ENCODE measurements at regions not wholly inside any gene's neighbourhood (a gene's known extent, or its start where the extent isn't known, plus 50 kb on each side); places are given as distances from the start of the nearest gene placed in this dataset.
"Not testable (repeated sequence)": the region's sequence is repeated elsewhere in the genome, so short reads cannot be mapped to it uniquely, and the experiment has no call there.

- intact Hi-C loops (cut with micrococcal nuclease; ENCODE audit: unreplicated experiment), result no loop called here
- Histone ChIP-seq H3K9me3 (ENCODE audit: low read depth, low read length, poor library complexity, severe bottlenecking) (no peaks in the 10 kb centered on the region), H3K27me3 (replicated peaks; ENCODE audit: insufficient read depth, low read depth, low read length, poor library complexity) (no peaks in the 10 kb centered on the region), H3K4me1 (ENCODE audit: insufficient read depth, low read length, poor library complexity, severe bottlenecking) (peaks cover 53% of the 10 kb centered on the region), H3K4me3 (ENCODE audit: low read depth, low read length, poor library complexity, severe bottlenecking) (no peak overlapping the region), H3K27ac (ENCODE audit: low read depth, low read length, poor library complexity, severe bottlenecking) (peak overlapping the region; percentile 35), H3K36me3 (ENCODE audit: insufficient read depth, low read length, poor library complexity, severe bottlenecking) (no peaks in the 10 kb centered on the region)
- POLR2A ChIA-PET (ENCODE audit: low non-redundant PET), result no interaction called here
- no TSS peak for BruUV-seq (replicated peaks)
- TF ChIP-seq CTCF (conservative IDR thresholded peaks at IDR 0.05; ENCODE audit: low read depth, low read length), result no peak
- TF ChIP-seq EZH2 (IDR thresholded peaks at IDR 0.05; ENCODE audit: borderline replicate concordance, low read depth, low read length, poor library complexity, severe bottlenecking), result no peak
- CTCF ChIA-PET, result no interaction called here
- DNase-seq (ENCODE audit: low spot score), result no peak
Measured at GRCh38 chr3:177337541-177338331, 140.5 kb upstream of the TBL1XR1 start.

GRCh38 chr3:177338697-177339219 is 141.5 kb upstream of the TBL1XR1 start:
- no peaks in the 10 kb centered on the region for H3K9me3 ChIP-seq (ENCODE audit: low read depth, low read length, poor library complexity, severe bottlenecking)
- ChIA-PET CTCF (no interaction called here), POLR2A (ENCODE audit: low non-redundant PET) (no interaction called here)
- TF ChIP-seq EZH2 (IDR thresholded peaks at IDR 0.05; ENCODE audit: borderline replicate concordance, low read depth, low read length, poor library complexity, severe bottlenecking) (no peak), CTCF (conservative IDR thresholded peaks at IDR 0.05; ENCODE audit: low read depth, low read length) (no peak)
- peak overlapping the region; percentile 9 for H3K27ac ChIP-seq (ENCODE audit: low read depth, low read length, poor library complexity, severe bottlenecking)
- no peak for DNase-seq (ENCODE audit: low spot score)
- H3K4me1 ChIP-seq (ENCODE audit: insufficient read depth, low read length, poor library complexity, severe bottlenecking), result peaks cover 44% of the 10 kb centered on the region
- H3K27me3 ChIP-seq (replicated peaks; ENCODE audit: insufficient read depth, low read depth, low read length, poor library complexity), result no peaks in the 10 kb centered on the region
- no peaks in the 10 kb centered on the region for H3K36me3 ChIP-seq (ENCODE audit: insufficient read depth, low read length, poor library complexity, severe bottlenecking)
- no TSS peak for BruUV-seq (replicated peaks)
- no peak overlapping the region for H3K4me3 ChIP-seq (ENCODE audit: low read depth, low read length, poor library complexity, severe bottlenecking)
- intact Hi-C loops (cut with micrococcal nuclease; ENCODE audit: unreplicated experiment), result no loop called here

GRCh38 chr3:177339220-177339703 is 142.0 kb upstream of the TBL1XR1 start:
- H3K9me3 ChIP-seq (ENCODE audit: low read depth, low read length, poor library complexity, severe bottlenecking); POLR2A ChIA-PET (ENCODE audit: low non-redundant PET); BruUV-seq (replicated peaks); DNase-seq (ENCODE audit: low spot score); H3K27me3 ChIP-seq (replicated peaks; ENCODE audit: insufficient read depth, low read depth, low read length, poor library complexity); H3K36me3 ChIP-seq (ENCODE audit: insufficient read depth, low read length, poor library complexity, severe bottlenecking); H3K4me3 ChIP-seq (ENCODE audit: low read depth, low read length, poor library complexity, severe bottlenecking); intact Hi-C loops (cut with micrococcal nuclease; ENCODE audit: unreplicated experiment); CTCF ChIA-PET: not testable (repeated sequence)
- Histone ChIP-seq H3K27ac (ENCODE audit: low read depth, low read length, poor library complexity, severe bottlenecking) (peak overlapping the region; percentile 9), H3K4me1 (ENCODE audit: insufficient read depth, low read length, poor library complexity, severe bottlenecking) (peaks cover 49% of the 10 kb centered on the region)

Data from A673 (cell line).